ENCODE measurements at regions not wholly inside any gene's neighbourhood (a gene's known extent, or its start where the extent isn't known, plus 50 kb on each side); places are given as distances from the start of the nearest gene placed in this dataset.

DNA sequence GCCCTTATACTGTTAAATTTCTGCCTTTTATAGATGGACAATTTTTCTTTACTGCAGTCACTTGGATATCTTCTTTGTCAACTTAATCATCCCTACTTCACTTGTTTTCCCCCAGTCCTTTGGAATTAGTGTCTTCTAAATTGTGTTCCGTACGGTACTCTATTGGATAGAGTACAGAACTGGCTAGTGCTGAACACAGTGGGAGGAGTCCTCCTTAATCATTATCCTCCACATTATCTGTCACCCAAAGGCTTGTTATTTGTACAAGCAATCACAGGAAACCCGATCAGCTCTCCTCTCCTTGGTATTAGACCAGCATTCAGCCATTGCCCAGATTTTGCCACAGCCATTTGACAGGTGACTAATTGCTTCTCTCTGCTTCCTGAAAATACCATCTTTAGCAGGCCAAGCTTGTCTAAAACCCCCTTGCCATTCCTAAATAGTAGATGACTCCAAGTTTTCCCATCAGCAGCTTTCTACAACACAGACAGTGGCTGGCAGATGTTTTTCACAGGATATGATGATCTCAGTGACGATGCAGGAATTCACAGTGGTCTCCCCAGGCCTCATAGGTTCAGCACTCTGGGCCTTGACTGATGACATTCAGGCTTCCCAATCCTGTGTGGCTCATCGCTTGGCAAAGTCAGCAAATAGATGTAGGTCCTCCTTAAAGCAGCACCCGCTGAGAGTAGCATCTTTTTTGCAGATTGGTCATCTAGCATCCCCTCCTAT is 216.0 kb upstream of the RGS6 start:
- no peak for DNase-seq (ENCODE audit: low spot score)
- TF ChIP-seq, protein P1, sequence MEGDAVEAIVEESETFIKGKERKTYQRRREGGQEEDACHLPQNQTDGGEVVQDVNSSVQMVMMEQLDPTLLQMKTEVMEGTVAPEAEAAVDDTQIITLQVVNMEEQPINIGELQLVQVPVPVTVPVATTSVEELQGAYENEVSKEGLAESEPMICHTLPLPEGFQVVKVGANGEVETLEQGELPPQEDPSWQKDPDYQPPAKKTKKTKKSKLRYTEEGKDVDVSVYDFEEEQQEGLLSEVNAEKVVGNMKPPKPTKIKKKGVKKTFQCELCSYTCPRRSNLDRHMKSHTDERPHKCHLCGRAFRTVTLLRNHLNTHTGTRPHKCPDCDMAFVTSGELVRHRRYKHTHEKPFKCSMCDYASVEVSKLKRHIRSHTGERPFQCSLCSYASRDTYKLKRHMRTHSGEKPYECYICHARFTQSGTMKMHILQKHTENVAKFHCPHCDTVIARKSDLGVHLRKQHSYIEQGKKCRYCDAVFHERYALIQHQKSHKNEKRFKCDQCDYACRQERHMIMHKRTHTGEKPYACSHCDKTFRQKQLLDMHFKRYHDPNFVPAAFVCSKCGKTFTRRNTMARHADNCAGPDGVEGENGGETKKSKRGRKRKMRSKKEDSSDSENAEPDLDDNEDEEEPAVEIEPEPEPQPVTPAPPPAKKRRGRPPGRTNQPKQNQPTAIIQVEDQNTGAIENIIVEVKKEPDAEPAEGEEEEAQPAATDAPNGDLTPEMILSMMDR (conservative IDR thresholded peaks at IDR 0.05; ENCODE audit: low read depth) = no peak
- CTCF ChIA-PET = interaction anchor here (0.6 kb wide), 1 partner anchor 377 kb away, joined by 3 read pairs; no protein-coding TSS in a partner anchor
- POLR2A ChIA-PET (ENCODE audit: low non-redundant PET) = no interaction called here
- H3K27ac ChIP-seq = no peak overlapping the region

DNA sequence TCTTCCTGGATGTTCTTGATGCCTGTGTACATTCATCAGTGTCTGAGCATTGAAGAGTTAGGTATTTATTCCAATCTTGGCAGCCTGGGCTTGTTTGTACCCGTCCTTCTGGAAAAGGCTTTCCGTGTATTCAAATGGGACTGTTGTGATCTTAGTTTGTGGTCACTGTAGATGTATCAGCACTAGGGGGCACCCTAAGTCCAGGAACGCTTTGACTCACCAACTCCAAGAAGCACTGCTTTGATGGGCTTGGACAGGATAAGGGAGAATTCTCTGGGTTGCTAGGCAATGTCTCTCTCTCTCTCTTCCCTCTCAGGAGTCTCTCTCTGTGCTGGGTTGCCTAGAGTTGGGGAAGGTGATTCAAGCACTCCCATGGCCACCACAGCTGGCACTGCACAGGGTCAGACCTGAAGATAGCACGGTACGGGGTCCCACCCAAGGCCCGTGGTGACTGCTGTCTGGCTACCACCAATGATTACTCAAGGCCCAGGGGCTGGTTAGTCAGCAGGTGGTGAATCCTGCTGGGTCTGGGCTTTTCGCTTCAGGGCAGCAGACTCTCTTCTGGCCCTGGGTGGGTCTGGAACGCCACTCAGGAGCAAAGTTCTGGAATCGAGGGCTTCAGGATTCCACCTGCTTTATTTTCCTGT is 211.1 kb upstream of the RGS6 start:
- POLR2A ChIA-PET (ENCODE audit: low non-redundant PET) = no interaction called here
- TF ChIP-seq, protein P1 (conservative IDR thresholded peaks at IDR 0.05; ENCODE audit: low read depth) = no peak; the same call in 1 of the 2 replicates
- no peak overlapping the region for H3K27ac ChIP-seq
- peak; percentile 50 for DNase-seq (ENCODE audit: low spot score)
- CTCF ChIA-PET = interaction anchor here (0.5 kb wide), 1 partner anchor 441 kb away, joined by 3 read pairs; no protein-coding TSS in a partner anchor

DNA sequence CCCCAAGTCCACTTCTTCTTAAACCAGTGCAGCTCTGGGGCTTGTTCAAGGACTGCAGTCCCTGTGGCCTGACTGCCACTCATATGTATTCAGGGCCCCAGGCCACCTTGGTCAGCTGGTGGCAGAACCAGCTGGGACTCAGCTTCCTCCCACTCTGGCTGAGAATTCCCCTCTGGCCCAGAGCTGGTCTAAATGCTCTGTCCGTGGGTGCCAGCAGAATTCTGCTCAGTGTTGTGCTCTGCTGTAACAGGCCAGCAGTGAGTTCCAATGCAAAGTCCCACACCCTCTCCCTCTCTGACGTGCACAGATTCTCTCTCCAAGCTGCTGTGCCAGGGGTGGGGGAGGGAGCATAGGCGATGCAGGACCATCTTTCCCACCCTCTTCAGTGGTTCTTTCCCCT is 210.4 kb upstream of the RGS6 start:
- ChIA-PET POLR2A (ENCODE audit: low non-redundant PET) (no interaction called here), CTCF (no interaction called here)
- DNase-seq (ENCODE audit: low spot score) = no peak
- no peak overlapping the region for H3K27ac ChIP-seq
- TF ChIP-seq, protein P1 (conservative IDR thresholded peaks at IDR 0.05; ENCODE audit: low read depth) = no peak

DNA sequence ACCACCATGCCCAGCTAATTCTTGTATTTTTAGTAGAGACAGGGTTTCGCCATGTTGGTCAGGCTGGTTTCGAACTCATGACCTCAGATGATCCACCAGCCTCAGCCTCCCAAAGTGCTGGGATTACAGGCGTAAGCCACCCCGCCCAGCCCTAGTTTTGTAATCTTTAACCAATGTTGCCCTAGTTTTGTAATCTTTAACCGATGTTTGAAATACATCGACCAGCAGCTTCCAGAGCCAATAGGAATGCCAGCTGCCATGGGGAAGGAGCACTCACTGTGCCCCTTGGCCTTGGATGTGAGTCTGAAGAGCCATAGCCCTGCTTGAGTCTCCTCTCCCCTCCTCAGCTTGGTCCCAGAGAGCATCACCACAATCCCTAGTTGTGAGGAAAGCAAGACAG is 209.3 kb upstream of the RGS6 start:
- no peak for DNase-seq (ENCODE audit: low spot score)
- POLR2A ChIA-PET (ENCODE audit: low non-redundant PET) = no interaction called here
- TF ChIP-seq, protein P1 (conservative IDR thresholded peaks at IDR 0.05; ENCODE audit: low read depth) = no peak

DNA sequence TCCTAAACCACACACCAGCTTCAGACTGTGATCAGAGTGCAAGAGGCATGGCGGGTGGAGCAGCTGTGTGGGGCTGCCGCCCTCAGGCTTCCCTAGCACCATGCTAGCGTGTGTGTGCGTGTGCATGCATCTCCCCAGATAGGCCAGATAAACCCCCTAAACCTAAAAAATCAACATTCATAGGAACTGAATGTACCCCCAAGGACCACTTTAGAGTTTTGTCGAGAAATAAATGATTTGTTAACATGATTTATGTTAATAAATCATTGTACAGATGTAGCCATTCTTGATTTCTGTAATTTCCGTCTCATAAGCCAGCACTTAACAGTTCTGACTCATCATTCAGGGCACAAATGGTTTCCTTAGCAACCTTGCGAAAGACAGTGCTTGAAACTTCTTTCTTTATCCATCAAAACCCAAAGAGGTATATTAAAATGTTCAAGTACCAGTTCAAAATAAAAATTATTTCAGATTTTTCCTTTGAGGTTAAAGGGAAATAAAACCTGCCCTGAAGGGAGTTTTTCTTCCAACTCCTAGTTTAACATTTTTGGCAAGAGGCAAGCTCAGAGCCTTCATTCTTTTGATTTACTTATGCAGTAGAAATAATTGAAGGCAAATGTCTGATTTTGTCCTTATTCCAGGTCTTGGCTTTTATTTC is 206.2 kb upstream of the RGS6 start:
- POLR2A ChIA-PET (ENCODE audit: low non-redundant PET) = no interaction called here
- TF ChIP-seq, protein P1 (conservative IDR thresholded peaks at IDR 0.05; ENCODE audit: low read depth) = no peak
- DNase-seq (ENCODE audit: low spot score) = peak; percentile 48
- H3K27ac ChIP-seq = peak overlapping the region; percentile 51
- CTCF ChIA-PET = interaction anchor here (0.6 kb wide), 1 partner anchor 434 kb away, joined by 4 read pairs; no protein-coding TSS in a partner anchor

More for the DNA sequence above, 209.3 kb upstream of the RGS6 start:
- no peak overlapping the region for H3K27ac ChIP-seq
- CTCF ChIA-PET = no interaction called here

DNA sequence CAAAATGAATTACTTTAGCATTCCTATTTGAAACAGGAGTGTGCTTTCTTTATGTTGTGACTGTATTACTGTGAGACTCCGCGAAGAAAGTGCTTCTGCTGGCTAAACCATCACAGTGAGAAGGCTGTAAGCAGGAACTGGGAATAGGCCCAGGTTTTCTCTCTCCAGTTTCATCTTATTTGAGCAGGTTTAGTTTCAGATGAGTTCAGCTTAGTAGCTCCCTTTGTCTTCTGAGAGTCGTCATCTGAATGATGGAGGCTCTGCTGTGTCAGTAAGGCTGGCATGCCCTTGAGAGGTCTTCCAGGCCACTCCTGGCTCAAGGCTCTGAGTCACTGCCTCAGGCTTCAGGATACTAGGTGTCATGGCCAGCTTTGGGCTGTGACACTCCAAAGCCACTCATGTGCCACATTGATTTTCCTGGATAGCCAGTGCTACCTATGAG is 205.6 kb upstream of the RGS6 start:
- ChIA-PET POLR2A (ENCODE audit: low non-redundant PET) (no interaction called here), CTCF (interaction anchor here (0.6 kb wide), 1 partner anchor 638 kb away, joined by 3 read pairs; no protein-coding TSS in a partner anchor)
- no peak overlapping the region for H3K27ac ChIP-seq
- TF ChIP-seq, protein P1 (conservative IDR thresholded peaks at IDR 0.05; ENCODE audit: low read depth) = no peak
- no peak for DNase-seq (ENCODE audit: low spot score)
